ENCODE measurements at regions not wholly inside any gene's neighbourhood (a gene's known extent, or its start where the extent isn't known, plus 50 kb on each side); places are given as distances from the start of the nearest gene placed in this dataset.

DNA sequence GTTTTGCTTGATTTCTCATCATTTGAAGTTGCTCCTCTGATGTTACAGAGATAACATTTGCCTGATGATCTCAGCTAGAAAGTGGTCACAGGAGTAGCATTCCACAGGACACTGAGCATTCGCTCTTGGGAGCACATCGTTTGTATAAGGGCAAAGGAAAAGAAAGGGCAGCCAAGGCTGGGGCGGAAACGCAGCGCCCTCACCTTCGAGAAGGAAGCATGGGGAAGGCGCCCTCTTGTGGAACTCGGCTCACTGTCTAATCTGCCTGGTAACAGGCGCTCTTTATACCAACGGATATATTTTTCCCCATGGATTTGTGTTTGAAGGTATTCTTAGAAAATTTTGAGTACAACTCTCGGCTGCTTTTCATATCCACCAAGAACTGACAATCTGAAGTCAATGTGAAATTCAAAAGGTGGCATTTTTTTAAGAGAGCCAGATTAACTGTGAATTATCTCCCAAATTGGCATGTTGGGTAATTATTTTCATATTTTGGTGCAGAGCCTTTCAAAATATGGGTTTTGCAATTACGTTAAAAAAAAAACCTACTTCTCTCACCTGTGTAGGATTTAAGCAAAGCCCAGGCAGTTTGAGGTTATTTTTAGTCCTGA is 172.7 kb downstream of the CAND1 start:
- TF ChIP-seq, protein P1, sequence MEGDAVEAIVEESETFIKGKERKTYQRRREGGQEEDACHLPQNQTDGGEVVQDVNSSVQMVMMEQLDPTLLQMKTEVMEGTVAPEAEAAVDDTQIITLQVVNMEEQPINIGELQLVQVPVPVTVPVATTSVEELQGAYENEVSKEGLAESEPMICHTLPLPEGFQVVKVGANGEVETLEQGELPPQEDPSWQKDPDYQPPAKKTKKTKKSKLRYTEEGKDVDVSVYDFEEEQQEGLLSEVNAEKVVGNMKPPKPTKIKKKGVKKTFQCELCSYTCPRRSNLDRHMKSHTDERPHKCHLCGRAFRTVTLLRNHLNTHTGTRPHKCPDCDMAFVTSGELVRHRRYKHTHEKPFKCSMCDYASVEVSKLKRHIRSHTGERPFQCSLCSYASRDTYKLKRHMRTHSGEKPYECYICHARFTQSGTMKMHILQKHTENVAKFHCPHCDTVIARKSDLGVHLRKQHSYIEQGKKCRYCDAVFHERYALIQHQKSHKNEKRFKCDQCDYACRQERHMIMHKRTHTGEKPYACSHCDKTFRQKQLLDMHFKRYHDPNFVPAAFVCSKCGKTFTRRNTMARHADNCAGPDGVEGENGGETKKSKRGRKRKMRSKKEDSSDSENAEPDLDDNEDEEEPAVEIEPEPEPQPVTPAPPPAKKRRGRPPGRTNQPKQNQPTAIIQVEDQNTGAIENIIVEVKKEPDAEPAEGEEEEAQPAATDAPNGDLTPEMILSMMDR (conservative IDR thresholded peaks at IDR 0.05; ENCODE audit: control insufficient read depth, insufficient read depth, low read depth, low read length): peak; percentile 95
- DNase-seq (ENCODE audit: low read depth): peak; percentile 81
- no peak overlapping the region for H3K4me3 ChIP-seq (ENCODE audit: control insufficient read depth, low read depth, low read length)

DNA sequence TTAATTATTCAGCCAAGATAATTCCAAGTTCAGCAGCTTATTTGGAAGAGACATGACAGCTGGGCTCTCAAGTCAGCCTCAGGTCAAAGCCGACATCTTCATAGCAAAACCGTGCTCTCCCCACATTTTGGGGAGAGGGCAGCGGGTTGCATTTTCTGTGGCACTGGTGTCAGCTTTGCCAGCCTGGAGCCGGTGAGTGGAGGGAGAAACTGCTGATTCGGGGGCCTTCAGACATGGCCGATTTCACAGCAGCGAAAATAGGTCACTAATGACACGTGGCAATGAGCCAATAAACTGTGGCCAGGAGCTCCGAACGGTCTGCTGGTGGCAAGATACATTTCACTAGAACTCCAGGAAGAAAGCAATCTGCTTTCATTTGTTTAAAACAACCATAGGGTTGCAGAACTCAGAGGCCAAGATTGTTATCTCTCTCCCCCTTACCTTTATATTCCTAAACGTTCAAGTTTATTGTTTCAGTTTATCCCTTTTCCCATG is 173.2 kb downstream of the CAND1 start:
- H3K4me3 ChIP-seq (ENCODE audit: control insufficient read depth, low read depth, low read length): no peak overlapping the region
- DNase-seq (ENCODE audit: low read depth): no peak
- TF ChIP-seq, protein P1 (conservative IDR thresholded peaks at IDR 0.05; ENCODE audit: control insufficient read depth, insufficient read depth, low read depth, low read length): no peak

GRCh38 chr12:67442896-67443295 is 173.7 kb downstream of the CAND1 start:
- TF ChIP-seq, protein P1 (conservative IDR thresholded peaks at IDR 0.05; ENCODE audit: control insufficient read depth, insufficient read depth, low read depth, low read length): no peak
- no peak for DNase-seq (ENCODE audit: low read depth)
- H3K4me3 ChIP-seq (ENCODE audit: control insufficient read depth, low read depth, low read length): no peak overlapping the region

- TF ChIP-seq, protein P1 (conservative IDR thresholded peaks at IDR 0.05; ENCODE audit: control insufficient read depth, insufficient read depth, low read depth, low read length): no peak
- H3K4me3 ChIP-seq (ENCODE audit: control insufficient read depth, low read depth, low read length): no peak overlapping the region
- no peak for DNase-seq (ENCODE audit: low read depth)
Observed at GRCh38 chr12:67444542-67444941, 175.4 kb downstream of the CAND1 start.

DNA sequence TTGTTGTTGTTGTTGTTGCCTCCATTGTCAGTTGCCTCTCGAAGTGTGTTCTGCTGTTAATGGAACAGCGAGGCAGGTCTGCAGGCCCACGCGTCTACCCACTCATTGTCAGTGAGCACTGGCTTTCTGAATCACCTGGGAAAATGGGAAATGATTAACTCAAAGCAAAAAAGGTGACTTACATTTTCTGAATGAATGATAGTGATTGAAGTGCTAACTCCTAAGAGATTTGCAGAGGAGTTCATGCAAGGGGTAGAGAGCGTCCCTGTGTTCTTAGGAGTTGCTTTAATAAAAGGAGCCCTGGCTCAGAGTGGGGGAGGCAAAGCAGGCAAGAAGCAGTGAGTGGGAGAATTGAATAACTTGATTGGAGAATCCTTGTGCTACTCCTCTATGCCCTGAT is 177.6 kb downstream of the CAND1 start:
- H3K4me3 ChIP-seq (ENCODE audit: control insufficient read depth, low read depth, low read length): no peak overlapping the region
- TF ChIP-seq, protein P1 (conservative IDR thresholded peaks at IDR 0.05; ENCODE audit: control insufficient read depth, insufficient read depth, low read depth, low read length): no peak
- DNase-seq (ENCODE audit: low read depth): no peak

DNA sequence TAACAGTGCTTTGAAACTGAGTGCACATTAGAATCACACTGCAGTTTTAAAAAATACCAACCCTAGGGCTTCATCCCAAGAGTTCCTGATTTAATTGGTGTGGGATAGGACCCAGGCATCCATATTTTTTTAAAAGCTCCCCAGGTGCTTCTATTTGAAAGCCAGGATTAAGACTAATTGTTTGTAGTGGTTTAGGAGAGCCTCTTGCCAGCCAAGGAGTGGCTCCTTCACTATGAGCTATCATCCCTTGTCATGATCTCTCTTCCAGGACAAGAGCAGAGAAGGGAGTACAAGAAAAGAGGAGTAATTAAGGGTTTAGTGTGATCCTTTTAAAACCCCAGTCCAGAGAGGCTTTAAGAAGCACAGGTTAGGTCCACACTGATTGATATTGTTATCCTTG is 178.0 kb downstream of the CAND1 start:
- DNase-seq (ENCODE audit: low read depth): no peak
- TF ChIP-seq, protein P1 (conservative IDR thresholded peaks at IDR 0.05; ENCODE audit: control insufficient read depth, insufficient read depth, low read depth, low read length): no peak
- H3K4me3 ChIP-seq (ENCODE audit: control insufficient read depth, low read depth, low read length): no peak overlapping the region

Data from fibroblast of mammary gland (primary cell).